IgD-negative memory B cell (primary cell): ENCODE measurements at regions not wholly inside any gene's neighbourhood (a gene's known extent, or its start where the extent isn't known, plus 50 kb on each side); places are given as distances from the start of the nearest gene placed in this dataset.
"Not testable (repeated sequence)": the region's sequence is repeated elsewhere in the genome, so short reads cannot be mapped to it uniquely, and the experiment has no call there.

Experiments
- H3K27ac Mint-ChIP-seq, 3 donors: one replicate each; pipeline ENCODE4 v1.8.0; 2020 to 2022; ENCODE audit warnings: mild to moderate bottlenecking in 3 of 3, mixed read lengths in 3 of 3, moderate library complexity in 1 of 3
- H3K27me3 Mint-ChIP-seq: one replicate; pipeline ENCODE4 v1.8.0; 2021; ENCODE audit warnings: mixed read lengths
- H3K36me3 Mint-ChIP-seq: one replicate; pipeline ENCODE4 v1.8.0; 2020; ENCODE audit warnings: mild to moderate bottlenecking, mixed read lengths
- H3K4me1 Mint-ChIP-seq, 3 donors: one replicate each; pipeline ENCODE4 v1.8.0; 2020 to 2022; ENCODE audit warnings: mixed read lengths in 3 of 3, mild to moderate bottlenecking in 1 of 3
- H3K4me3 Mint-ChIP-seq, 4 donors: one replicate each; pipeline ENCODE4 v1.8.0; 2020 to 2022; ENCODE audit warnings: mild to moderate bottlenecking in 4 of 4, mixed read lengths in 4 of 4, moderate library complexity in 3 of 4
- H3K9me3 Mint-ChIP-seq, 3 donors: one replicate each; pipeline ENCODE4 v1.8.0; 2020 to 2021; ENCODE audit warnings: mixed read lengths in 3 of 3, mild to moderate bottlenecking in 1 of 3

- Mint-ChIP-seq H3K36me3 (no peaks in the 10 kb centered on the region), H3K27ac (no peak overlapping the region), H3K4me3 (no peak overlapping the region), H3K4me1 (no peaks in the 10 kb centered on the region), H3K9me3 (no peaks in the 10 kb centered on the region), H3K27me3 (no peaks in the 10 kb centered on the region)
Measured at GRCh38 chr15:62903437-62903836, 139.1 kb upstream of the TPM1 start.

GRCh38 chr15:62904041-62904910 is 138.3 kb upstream of the TPM1 start:
- Mint-ChIP-seq H3K9me3 (no peaks in the 10 kb centered on the region), H3K27me3 (no peaks in the 10 kb centered on the region), H3K36me3 (no peaks in the 10 kb centered on the region), H3K27ac (no peak overlapping the region), H3K4me1 (no peaks in the 10 kb centered on the region), H3K4me3 (no peak overlapping the region)

GRCh38 chr15:62906627-62907026 is 135.9 kb upstream of the TPM1 start:
- H3K36me3 Mint-ChIP-seq = no peaks in the 10 kb centered on the region
- H3K27me3 Mint-ChIP-seq = peaks cover 1% of the 10 kb centered on the region
- no peak overlapping the region for H3K4me3 Mint-ChIP-seq
- no peaks in the 10 kb centered on the region for H3K4me1 Mint-ChIP-seq
- H3K27ac Mint-ChIP-seq = no peak overlapping the region
- no peaks in the 10 kb centered on the region for H3K9me3 Mint-ChIP-seq

GRCh38 chr15:62907275-62907674 is 135.3 kb upstream of the TPM1 start:
- H3K9me3 Mint-ChIP-seq = no peaks in the 10 kb centered on the region
- peaks cover 1% of the 10 kb centered on the region for H3K27me3 Mint-ChIP-seq
- no peaks in the 10 kb centered on the region for H3K36me3 Mint-ChIP-seq
- H3K4me3 Mint-ChIP-seq = no peak overlapping the region
- H3K27ac Mint-ChIP-seq = no peak overlapping the region
- H3K4me1 Mint-ChIP-seq = no peaks in the 10 kb centered on the region

GRCh38 chr15:62908341-62908740 is 134.2 kb upstream of the TPM1 start:
- H3K27ac Mint-ChIP-seq, H3K36me3 Mint-ChIP-seq, H3K27me3 Mint-ChIP-seq, H3K4me1 Mint-ChIP-seq, H3K4me3 Mint-ChIP-seq, H3K9me3 Mint-ChIP-seq: not testable (repeated sequence)

- Mint-ChIP-seq H3K9me3 (no peaks in the 10 kb centered on the region), H3K27ac (no peak overlapping the region), H3K27me3 (peaks cover 1% of the 10 kb centered on the region), H3K4me1 (no peaks in the 10 kb centered on the region), H3K4me3 (no peak overlapping the region), H3K36me3 (no peaks in the 10 kb centered on the region)
Measured at GRCh38 chr15:62909257-62909656, 133.3 kb upstream of the TPM1 start.

- Mint-ChIP-seq H3K27ac (no peak overlapping the region), H3K36me3 (peaks cover 2% of the 10 kb centered on the region), H3K9me3 (no peaks in the 10 kb centered on the region), H3K4me1 (no peaks in the 10 kb centered on the region), H3K27me3 (peaks cover 5% of the 10 kb centered on the region), H3K4me3 (no peak overlapping the region)
Measured at GRCh38 chr15:62912282-62912681, 130.3 kb upstream of the TPM1 start.

- no peak overlapping the region for H3K4me3 Mint-ChIP-seq
- H3K27me3 Mint-ChIP-seq = peaks cover 5% of the 10 kb centered on the region
- H3K9me3 Mint-ChIP-seq = no peaks in the 10 kb centered on the region
- no peaks in the 10 kb centered on the region for H3K4me1 Mint-ChIP-seq
- peak overlapping the region in 1 of 3 donors; percentile 72 for H3K27ac Mint-ChIP-seq
- peaks cover 2% of the 10 kb centered on the region for H3K36me3 Mint-ChIP-seq
Measured at GRCh38 chr15:62912808-62913207, 129.7 kb upstream of the TPM1 start.

GRCh38 chr15:62913246-62913645 is 129.3 kb upstream of the TPM1 start:
- Mint-ChIP-seq H3K4me3 (no peak overlapping the region), H3K4me1 (no peaks in the 10 kb centered on the region), H3K27ac (no peak overlapping the region), H3K27me3 (peaks cover 5% of the 10 kb centered on the region), H3K36me3 (peaks cover 2% of the 10 kb centered on the region), H3K9me3 (no peaks in the 10 kb centered on the region)

GRCh38 chr15:62914461-62915079 is 128.0 kb upstream of the TPM1 start:
- no peak overlapping the region for H3K4me3 Mint-ChIP-seq
- H3K9me3 Mint-ChIP-seq = no peaks in the 10 kb centered on the region
- H3K27ac Mint-ChIP-seq = no peak overlapping the region

GRCh38 chr15:62920682-62921502 is 121.7 kb upstream of the TPM1 start:
- Mint-ChIP-seq H3K4me3 (no peak overlapping the region), H3K27me3 (peaks cover 4% of the 10 kb centered on the region), H3K9me3 (no peaks in the 10 kb centered on the region), H3K27ac (no peak overlapping the region), H3K36me3 (no peaks in the 10 kb centered on the region), H3K4me1 (peaks cover 0 to 2% (median 0%) of the 10 kb centered on the region in 3 donors)

More at GRCh38 chr15:62914461-62915079, 128.0 kb upstream of the TPM1 start:
- Mint-ChIP-seq H3K36me3 (peaks cover 2% of the 10 kb centered on the region), H3K4me1 (peaks cover 0 to 2% (median 0%) of the 10 kb centered on the region in 3 donors), H3K27me3 (peaks cover 5% of the 10 kb centered on the region)

- no peak overlapping the region for H3K4me3 Mint-ChIP-seq
- no peaks in the 10 kb centered on the region for H3K36me3 Mint-ChIP-seq
- peaks cover 0 to 3% (median 0%) of the 10 kb centered on the region in 3 donors for H3K4me1 Mint-ChIP-seq
- no peaks in the 10 kb centered on the region for H3K9me3 Mint-ChIP-seq
- H3K27me3 Mint-ChIP-seq = no peaks in the 10 kb centered on the region
- no peak overlapping the region for H3K27ac Mint-ChIP-seq
Measured at GRCh38 chr15:62922514-62922913, 120.0 kb upstream of the TPM1 start.

- Mint-ChIP-seq H3K27ac (no peak overlapping the region), H3K4me3 (no peak overlapping the region), H3K27me3 (peaks cover 3% of the 10 kb centered on the region), H3K36me3 (no peaks in the 10 kb centered on the region), H3K9me3 (no peaks in the 10 kb centered on the region), H3K4me1 (peaks cover 0 to 1% (median 0%) of the 10 kb centered on the region in 3 donors)
Measured at GRCh38 chr15:62925875-62926274, 116.7 kb upstream of the TPM1 start.

- peaks cover 5% of the 10 kb centered on the region for H3K27me3 Mint-ChIP-seq
- H3K4me3 Mint-ChIP-seq = no peak overlapping the region
- no peaks in the 10 kb centered on the region for H3K36me3 Mint-ChIP-seq
- peak overlapping the region in 1 of 3 donors; percentile 42 for H3K27ac Mint-ChIP-seq
- peaks cover 0 to 1% (median 0%) of the 10 kb centered on the region in 3 donors for H3K4me1 Mint-ChIP-seq
- H3K9me3 Mint-ChIP-seq = no peaks in the 10 kb centered on the region
Measured at GRCh38 chr15:62927196-62927595, 115.4 kb upstream of the TPM1 start.

GRCh38 chr15:62927836-62928235 is 114.7 kb upstream of the TPM1 start:
- peaks cover 5% of the 10 kb centered on the region for H3K27me3 Mint-ChIP-seq
- H3K4me1 Mint-ChIP-seq = peaks cover 0 to 1% (median 0%) of the 10 kb centered on the region in 3 donors
- no peak overlapping the region for H3K4me3 Mint-ChIP-seq
- no peaks in the 10 kb centered on the region for H3K9me3 Mint-ChIP-seq
- H3K27ac Mint-ChIP-seq = no peak overlapping the region
- H3K36me3 Mint-ChIP-seq = no peaks in the 10 kb centered on the region
